Embryonic facial prominence (tissue), 1 donor: ENCODE measurements at regions not wholly inside any gene's neighbourhood (a gene's known extent, or its start where the extent isn't known, plus 50 kb on each side); places are given as distances from the start of the nearest gene placed in this dataset.
"Not testable (repeated sequence)": the region's sequence is repeated elsewhere in the genome, so short reads cannot be mapped to it uniquely, and the experiment has no call there.

Experiments
- DNase-seq: peaks from one replicate; pipeline ENCODE4 v3.0.0-alpha.2; 2016; ENCODE audit errors: extremely low spot score

- no peak for DNase-seq
These were observed 1676.0 kb downstream of the SLITRK1 start for GRCh38 chr13:82206241-82206640.

- DNase-seq, result no peak
These were observed 1679.9 kb downstream of the SLITRK1 start for GRCh38 chr13:82202398-82202797.

DNA sequence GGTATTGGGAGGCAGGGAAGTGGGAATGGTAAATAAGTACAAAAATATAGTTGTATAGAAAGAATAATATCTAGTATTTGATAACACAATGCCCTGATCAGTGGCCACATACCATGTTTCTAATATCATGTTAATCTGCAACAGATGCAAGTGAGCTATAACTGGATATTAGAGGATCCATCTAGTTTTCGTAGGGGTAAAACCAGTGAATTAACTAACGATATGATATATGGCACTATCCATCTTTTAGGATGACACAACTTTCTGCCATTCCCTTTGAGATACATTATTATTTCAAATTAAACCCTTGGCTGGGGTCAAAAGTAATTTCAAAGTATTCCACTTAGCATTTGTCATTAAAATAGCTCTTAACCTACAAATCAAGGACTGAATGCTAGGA, 1686.2 kb downstream of the SLITRK1 start:
- no peak for DNase-seq

DNA sequence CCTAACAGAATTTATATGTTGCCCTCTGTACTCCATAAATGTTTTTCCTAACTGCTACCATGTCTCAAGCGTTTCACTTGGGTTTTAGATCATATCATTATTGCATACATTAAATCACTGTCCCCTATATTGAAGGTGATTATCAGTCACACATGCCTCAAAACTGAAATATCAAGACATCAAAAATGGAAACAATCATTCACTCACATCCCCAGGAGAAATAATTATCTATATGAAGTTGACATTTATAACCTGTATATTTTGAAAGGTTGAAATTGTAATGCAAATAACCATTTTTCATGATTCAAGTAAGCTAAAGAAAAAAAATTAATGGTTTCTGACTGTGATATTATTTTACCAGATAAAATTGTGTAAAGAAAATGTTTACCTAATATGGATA, 1695.0 kb downstream of the SLITRK1 start:
- DNase-seq, result no peak

DNA sequence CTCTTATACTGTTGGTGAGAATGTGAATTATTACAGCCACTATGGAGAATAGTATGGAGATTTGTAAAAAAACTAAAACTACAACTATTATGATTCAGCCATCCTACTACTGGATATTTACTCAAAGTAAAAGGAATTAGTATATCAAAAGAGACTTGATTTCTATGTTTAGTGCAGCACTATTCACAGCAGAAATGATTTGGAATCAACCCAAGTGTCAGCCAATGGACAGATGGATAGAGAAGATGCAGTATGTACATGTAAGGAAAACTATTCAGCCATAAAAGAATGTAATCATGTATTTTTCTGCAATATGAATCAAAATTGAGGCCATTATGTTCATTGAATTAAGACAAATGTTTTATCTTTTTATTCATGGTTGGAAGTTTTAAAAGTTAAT, 1705.5 kb downstream of the SLITRK1 start:
- DNase-seq, result no peak

- no peak for DNase-seq
These were observed 1716.7 kb downstream of the SLITRK1 start for GRCh38 chr13:82165396-82166174.

- DNase-seq, result not testable (repeated sequence)
These were observed 1717.4 kb downstream of the SLITRK1 start for GRCh38 chr13:82164780-82165395.

- DNase-seq, result no peak
These were observed 1734.7 kb downstream of the SLITRK1 start for GRCh38 chr13:82147526-82147925.

DNA sequence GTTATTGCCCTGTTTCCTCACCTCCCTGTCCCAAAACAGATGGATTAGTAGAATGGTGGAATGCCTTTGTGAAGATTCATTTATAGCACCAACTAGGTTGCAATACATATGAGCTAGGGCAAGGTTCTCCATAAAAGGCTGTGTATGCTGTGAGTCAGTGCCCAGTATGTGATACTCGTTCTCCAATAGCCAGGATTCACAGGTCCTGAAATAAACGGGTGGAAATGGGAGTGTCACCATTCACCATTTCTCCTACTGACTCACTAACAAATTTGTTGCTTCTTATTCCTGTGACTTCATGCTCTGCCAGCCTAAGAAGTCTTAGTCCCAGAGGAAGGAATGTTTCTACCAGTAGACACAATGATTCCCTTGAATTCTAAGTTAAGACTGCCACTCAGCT, 1745.4 kb downstream of the SLITRK1 start:
- DNase-seq, result no peak

DNA sequence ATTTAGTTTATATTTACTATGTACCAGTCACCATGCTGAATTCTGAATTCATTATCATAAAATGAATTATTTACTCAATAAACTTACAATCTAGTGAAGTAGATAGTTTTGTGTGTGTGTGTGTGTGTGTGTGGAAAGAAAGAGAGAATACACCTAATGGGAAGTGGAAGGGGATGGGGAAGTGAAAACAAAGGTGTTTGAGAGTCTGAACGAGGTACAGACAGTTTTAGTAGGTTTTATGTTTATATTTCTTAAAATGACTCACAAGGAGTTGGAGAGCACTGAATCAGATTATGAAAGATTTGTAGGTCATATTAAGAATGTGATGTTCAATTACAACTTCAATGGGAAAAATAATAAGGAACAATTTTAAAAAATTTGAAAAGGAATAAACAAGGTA, 1753.0 kb downstream of the SLITRK1 start:
- DNase-seq, result no peak

DNA sequence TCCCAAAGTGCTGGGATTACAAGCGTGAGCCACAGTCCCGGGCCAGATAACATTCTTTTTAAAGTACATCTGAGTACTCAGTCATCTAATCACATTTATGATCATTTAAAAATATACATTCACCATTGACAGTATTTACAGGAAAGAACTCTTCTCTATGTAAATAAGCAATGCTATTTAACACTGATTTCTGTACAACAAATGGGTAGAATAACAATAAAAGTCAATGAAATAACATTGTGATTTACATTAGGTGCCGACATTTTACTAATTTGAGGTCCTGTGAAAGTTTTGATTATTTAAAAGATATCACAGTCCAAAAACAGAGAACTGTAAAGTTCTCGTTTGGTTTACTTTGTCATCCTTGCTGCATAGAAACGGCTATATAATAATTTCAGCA, 1763.7 kb downstream of the SLITRK1 start:
- DNase-seq, result no peak

- DNase-seq, result no peak
These were observed 1765.8 kb downstream of the SLITRK1 start for GRCh38 chr13:82116422-82116989.

GRCh38 chr13:82115391-82115790, 1766.9 kb downstream of the SLITRK1 start:
- DNase-seq, result no peak

DNA sequence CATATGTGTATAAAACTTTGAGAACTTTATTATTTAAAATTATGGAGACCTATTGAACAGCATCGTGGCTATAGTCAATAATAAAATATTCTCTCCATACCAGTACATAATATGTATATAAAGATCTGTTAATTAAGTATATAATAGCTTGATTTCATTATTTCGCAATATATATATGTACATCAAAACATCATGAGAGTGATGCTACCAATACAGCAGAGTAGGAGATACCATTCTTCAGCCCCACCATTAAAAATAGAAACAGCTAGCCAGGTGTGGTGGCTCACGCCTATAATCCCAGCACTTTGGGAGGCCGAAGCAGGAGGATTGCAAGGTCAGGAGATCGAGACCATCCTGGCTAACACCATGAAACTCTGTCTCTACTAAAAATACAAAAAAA, 1755.3 kb upstream of the SPRY2 start:
- no peak for DNase-seq

- no peak for DNase-seq
These were observed 1751.4 kb upstream of the SPRY2 start for GRCh38 chr13:82092312-82092711.

- no peak for DNase-seq
These were observed 1747.9 kb upstream of the SPRY2 start for GRCh38 chr13:82088781-82089180.

DNA sequence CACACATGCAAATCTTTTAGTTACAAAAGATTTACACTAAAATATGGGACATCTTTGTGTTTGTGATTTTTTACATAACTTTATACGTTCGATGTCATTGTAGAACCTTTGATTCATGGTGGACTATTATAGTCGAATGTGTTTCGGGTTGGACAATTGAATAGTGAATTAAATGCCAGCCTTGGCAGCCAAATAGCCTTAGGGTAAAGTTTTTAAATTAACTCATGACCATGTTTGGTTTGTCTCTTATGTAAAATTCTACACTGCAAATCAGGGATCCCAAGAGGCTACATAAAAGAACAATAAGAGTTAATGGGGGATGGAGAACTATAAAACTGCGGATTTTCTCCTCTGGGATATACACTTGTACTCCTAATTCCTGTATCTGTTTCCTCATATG, 1735.6 kb upstream of the SPRY2 start:
- DNase-seq, result no peak

GRCh38 chr13:82070416-82070815, 1729.5 kb upstream of the SPRY2 start:
- DNase-seq, result no peak

- no peak for DNase-seq
These were observed 1721.8 kb upstream of the SPRY2 start for GRCh38 chr13:82062772-82063171.

GRCh38 chr13:82058364-82058763, 1717.4 kb upstream of the SPRY2 start:
- no peak for DNase-seq

- not testable (repeated sequence) for DNase-seq
These were observed 1704.4 kb upstream of the SPRY2 start for GRCh38 chr13:82045316-82045715.

GRCh38 chr13:82036602-82037001, 1695.7 kb upstream of the SPRY2 start:
- DNase-seq, result no peak

- no peak for DNase-seq
These were observed 1670.4 kb upstream of the SPRY2 start for GRCh38 chr13:82011355-82011754.
